ENCODE measurements at regions not wholly inside any gene's neighbourhood (a gene's known extent, or its start where the extent isn't known, plus 50 kb on each side); places are given as distances from the start of the nearest gene placed in this dataset.

DNA sequence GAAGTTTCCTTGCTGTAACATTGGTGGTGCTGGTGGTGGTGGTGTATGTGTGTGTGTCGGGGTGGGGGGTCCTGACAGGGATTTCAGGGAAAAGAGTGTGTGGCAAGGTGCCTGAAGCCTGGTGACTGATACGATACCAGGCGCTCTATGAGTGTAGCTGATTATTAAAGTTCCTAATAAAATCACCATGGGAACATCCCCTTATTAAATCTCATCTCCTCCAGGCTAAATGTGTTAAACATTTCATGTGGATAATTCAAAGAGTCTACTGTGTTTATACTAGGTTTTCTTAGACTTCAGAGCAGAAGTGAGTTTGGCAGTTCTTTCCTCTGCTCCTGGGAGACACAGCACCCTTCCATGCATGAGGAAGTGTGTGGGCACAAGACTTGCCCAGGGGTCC, 82.0 kb downstream of the THNSL2 start:
- no peak overlapping the region for H3K27ac ChIP-seq (replicated peaks)
- no peak for DNase-seq (ENCODE audit: low read depth in 1 of 2, low spot score in 1 of 2)
- TF ChIP-seq, protein P1, sequence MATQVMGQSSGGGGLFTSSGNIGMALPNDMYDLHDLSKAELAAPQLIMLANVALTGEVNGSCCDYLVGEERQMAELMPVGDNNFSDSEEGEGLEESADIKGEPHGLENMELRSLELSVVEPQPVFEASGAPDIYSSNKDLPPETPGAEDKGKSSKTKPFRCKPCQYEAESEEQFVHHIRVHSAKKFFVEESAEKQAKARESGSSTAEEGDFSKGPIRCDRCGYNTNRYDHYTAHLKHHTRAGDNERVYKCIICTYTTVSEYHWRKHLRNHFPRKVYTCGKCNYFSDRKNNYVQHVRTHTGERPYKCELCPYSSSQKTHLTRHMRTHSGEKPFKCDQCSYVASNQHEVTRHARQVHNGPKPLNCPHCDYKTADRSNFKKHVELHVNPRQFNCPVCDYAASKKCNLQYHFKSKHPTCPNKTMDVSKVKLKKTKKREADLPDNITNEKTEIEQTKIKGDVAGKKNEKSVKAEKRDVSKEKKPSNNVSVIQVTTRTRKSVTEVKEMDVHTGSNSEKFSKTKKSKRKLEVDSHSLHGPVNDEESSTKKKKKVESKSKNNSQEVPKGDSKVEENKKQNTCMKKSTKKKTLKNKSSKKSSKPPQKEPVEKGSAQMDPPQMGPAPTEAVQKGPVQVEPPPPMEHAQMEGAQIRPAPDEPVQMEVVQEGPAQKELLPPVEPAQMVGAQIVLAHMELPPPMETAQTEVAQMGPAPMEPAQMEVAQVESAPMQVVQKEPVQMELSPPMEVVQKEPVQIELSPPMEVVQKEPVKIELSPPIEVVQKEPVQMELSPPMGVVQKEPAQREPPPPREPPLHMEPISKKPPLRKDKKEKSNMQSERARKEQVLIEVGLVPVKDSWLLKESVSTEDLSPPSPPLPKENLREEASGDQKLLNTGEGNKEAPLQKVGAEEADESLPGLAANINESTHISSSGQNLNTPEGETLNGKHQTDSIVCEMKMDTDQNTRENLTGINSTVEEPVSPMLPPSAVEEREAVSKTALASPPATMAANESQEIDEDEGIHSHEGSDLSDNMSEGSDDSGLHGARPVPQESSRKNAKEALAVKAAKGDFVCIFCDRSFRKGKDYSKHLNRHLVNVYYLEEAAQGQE (IDR thresholded peaks at IDR 0.05; ENCODE audit: insufficient replicate concordance, low read depth): no peak
- TF ChIP-seq POLR2AphosphoS5 (IDR thresholded peaks at IDR 0.05; ENCODE audit: low read depth): no peak
- TF ChIP-seq, protein P2, sequence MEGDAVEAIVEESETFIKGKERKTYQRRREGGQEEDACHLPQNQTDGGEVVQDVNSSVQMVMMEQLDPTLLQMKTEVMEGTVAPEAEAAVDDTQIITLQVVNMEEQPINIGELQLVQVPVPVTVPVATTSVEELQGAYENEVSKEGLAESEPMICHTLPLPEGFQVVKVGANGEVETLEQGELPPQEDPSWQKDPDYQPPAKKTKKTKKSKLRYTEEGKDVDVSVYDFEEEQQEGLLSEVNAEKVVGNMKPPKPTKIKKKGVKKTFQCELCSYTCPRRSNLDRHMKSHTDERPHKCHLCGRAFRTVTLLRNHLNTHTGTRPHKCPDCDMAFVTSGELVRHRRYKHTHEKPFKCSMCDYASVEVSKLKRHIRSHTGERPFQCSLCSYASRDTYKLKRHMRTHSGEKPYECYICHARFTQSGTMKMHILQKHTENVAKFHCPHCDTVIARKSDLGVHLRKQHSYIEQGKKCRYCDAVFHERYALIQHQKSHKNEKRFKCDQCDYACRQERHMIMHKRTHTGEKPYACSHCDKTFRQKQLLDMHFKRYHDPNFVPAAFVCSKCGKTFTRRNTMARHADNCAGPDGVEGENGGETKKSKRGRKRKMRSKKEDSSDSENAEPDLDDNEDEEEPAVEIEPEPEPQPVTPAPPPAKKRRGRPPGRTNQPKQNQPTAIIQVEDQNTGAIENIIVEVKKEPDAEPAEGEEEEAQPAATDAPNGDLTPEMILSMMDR (IDR thresholded peaks at IDR 0.05; ENCODE audit: insufficient read depth, low read length): no peak
- no peak for TF ChIP-seq GABPA (IDR thresholded peaks at IDR 0.05; ENCODE audit: low read depth)
- no peak for TF ChIP-seq SPI1 (IDR thresholded peaks at IDR 0.05; ENCODE audit: borderline replicate concordance, low read depth)
- H3K27me3 ChIP-seq (ENCODE audit: insufficient read depth, poor library complexity, severe bottlenecking): no peaks in the 10 kb centered on the region
- H3K4me3 ChIP-seq (replicated peaks; ENCODE audit: insufficient read depth, low read length): no peak overlapping the region

DNA sequence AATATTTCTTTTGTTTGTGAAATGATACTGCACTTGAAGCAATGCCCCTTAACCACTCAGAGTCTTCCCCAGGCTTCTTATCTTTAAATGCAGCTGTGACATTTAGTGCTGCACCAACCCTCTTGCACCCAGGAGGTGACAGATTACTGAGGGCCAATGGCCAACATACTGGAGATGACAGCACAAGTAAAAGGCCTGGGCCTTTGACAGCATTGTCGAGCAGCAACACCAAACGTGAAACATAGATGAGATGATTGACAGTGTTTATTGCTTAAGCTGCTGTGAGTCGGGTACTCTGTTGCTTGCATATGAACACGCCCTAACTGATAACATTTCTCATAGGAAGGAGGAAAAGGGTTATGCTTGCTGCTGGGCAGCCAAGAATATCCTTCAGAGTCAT, 80.3 kb downstream of the THNSL2 start:
- no peak for DNase-seq (ENCODE audit: low read depth in 1 of 2, low spot score in 1 of 2)
- TF ChIP-seq POLR2AphosphoS5 (IDR thresholded peaks at IDR 0.05; ENCODE audit: low read depth) (no peak), SPI1 (IDR thresholded peaks at IDR 0.05; ENCODE audit: borderline replicate concordance, low read depth) (no peak), GABPA (IDR thresholded peaks at IDR 0.05; ENCODE audit: low read depth) (no peak)
- TF ChIP-seq, protein P2 (IDR thresholded peaks at IDR 0.05; ENCODE audit: insufficient read depth, low read length): no peak
- TF ChIP-seq, protein P1 (IDR thresholded peaks at IDR 0.05; ENCODE audit: insufficient replicate concordance, low read depth): no peak
- no peaks in the 10 kb centered on the region for H3K27me3 ChIP-seq (ENCODE audit: insufficient read depth, poor library complexity, severe bottlenecking)
- H3K27ac ChIP-seq (replicated peaks): no peak overlapping the region
- no peak overlapping the region for H3K4me3 ChIP-seq (replicated peaks; ENCODE audit: insufficient read depth, low read length)

- H3K4me3 ChIP-seq (replicated peaks; ENCODE audit: insufficient read depth, low read length): no peak overlapping the region
- DNase-seq (ENCODE audit: low read depth in 1 of 2, low spot score in 1 of 2): no peak
Measured at GRCh38 chr2:88248280-88248828, 78.2 kb downstream of the THNSL2 start.

More at GRCh38 chr2:88248280-88248828, 78.2 kb downstream of the THNSL2 start:
- Histone ChIP-seq H3K27me3 (ENCODE audit: insufficient read depth, poor library complexity, severe bottlenecking) (no peaks in the 10 kb centered on the region), H3K27ac (replicated peaks) (no peak overlapping the region)
- TF ChIP-seq, protein P1 (IDR thresholded peaks at IDR 0.05; ENCODE audit: insufficient replicate concordance, low read depth): no peak
- TF ChIP-seq GABPA (IDR thresholded peaks at IDR 0.05; ENCODE audit: low read depth) (no peak), SPI1 (IDR thresholded peaks at IDR 0.05; ENCODE audit: borderline replicate concordance, low read depth) (no peak), POLR2AphosphoS5 (IDR thresholded peaks at IDR 0.05; ENCODE audit: low read depth) (no peak)
- TF ChIP-seq, protein P2 (IDR thresholded peaks at IDR 0.05; ENCODE audit: insufficient read depth, low read length): no peak

Measured in HL-60 (cell line).